HG02642 (cell line): ENCODE measurements at regions not wholly inside any gene's neighbourhood (a gene's known extent, or its start where the extent isn't known, plus 50 kb on each side); places are given as distances from the start of the nearest gene placed in this dataset.

Experiments used
- ATAC-seq: cut with Tn5 transposase; IDR thresholded peaks from one replicate; pipeline ENCODE4 v1.9.1; 2021; ENCODE audit warnings: mild to moderate bottlenecking; ENCODE audit not compliant: unreplicated experiment, poor library complexity

DNA sequence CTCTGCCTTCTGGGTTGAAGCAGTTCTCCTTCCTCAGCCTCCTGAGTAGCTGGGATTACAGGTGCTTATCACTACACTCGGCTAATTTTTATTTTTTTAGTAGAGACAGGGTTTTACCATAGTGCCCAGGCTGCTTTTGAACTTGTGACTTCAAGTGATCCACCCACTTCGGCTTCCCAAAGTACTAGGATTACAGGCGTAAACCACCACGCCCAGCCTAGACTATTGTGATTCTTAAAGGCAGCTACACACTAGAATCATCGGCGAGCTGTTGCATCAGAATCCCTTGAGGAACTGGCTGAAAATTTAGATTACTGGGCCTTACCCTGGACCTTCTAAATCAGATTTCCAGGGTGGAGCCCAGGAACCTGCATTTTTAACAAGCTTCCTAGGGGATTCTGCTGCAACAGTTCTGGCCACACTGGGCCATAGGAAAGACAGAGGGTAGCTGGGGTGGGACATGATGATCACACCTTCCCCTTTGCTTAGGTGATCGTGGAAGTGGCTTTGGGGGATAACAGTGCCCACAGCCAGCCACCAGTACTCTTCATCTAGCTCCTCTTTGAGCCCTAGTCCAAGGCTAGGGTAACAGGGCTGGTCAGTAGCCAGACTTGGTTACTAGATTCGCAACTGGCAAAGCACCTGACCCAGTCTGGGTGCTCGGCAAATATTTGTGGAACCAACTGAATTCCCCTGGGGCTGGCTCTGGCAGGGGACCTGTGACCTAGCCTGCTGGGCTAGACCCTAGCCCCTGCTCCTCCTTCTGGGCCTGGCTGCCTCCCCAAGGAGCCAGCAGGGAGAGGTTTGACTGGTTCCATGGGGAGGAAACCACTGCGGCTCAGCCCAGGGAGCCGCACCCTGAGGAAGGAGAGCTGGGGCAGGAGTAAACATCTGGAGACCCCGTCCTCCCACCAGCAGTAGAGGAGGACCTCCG lies 67.1 kb upstream of the DUSP5 start:
- no peak for ATAC-seq

DNA sequence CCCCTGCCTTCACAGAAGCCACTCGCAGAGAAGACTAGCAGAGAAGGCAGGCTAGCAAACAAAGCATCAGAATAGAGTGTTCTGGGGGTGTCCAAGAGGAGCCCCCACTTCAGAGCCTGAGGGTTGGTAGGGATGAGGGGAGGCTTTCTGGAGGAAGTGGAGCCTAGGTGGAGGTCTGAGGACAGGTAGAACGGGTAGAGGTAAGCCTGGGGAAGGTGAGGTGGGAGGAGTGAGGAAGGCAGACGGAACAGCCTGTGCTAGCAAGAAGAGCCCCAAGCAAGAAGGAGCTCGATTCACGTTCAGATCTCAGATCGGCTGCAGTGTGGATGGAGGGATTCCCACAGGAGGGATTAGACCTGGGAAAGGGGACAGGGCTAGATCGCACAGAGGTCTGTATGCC lies 66.0 kb upstream of the DUSP5 start:
- no peak for ATAC-seq

DNA sequence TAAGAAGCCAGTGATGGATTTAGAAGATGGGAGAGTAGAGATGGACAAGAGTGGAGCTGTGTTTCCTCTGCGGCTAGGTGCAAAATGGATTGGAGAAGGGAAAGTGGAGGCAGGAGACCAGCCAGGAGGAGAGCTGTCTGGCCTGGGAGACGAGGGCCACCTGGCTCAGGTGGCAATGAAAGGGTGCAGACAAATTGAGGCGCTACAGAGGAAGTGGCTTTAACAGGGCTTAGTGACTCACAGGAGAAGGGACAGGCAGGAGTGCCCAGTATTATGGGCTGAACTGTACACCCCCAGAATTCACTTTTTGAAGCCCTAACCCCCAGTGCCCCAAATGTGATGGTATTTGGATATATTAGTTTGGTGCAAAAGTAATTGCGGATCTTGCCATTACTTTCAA lies 65.6 kb upstream of the DUSP5 start:
- ATAC-seq: no peak

DNA sequence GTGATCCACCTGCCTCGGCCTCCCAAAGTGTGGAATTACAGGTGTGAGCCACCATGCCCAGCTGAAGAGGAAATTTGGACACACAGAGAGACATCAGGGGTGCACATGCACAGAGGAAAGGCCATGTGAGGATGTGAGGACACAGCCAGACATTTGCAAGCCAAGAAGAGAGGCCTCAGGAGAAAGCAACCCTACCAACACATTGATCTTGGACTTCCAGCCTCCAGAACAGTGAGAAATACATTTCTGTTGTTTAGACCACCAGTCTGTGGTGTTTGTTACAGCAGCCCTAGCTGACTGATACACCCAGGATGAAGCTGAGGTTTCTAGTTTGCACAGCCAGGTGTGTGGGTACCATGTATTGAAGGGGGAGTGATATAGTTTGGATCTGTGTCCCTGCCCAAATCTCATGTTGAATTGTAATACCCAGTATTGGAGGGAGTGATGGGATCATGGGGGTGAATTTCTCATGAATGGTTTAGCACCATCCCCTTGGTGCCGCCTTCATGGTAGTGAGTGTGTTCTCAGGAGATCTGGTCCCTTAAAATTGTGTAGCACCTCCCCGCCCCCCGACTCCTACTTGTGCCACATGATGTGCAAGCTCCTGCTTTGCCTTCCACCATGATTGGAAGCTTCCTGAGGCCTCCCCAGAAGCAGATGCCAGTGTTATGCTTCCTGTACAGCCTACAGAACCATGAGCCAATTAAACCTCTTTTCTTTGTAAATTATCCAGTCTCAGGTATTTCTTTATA lies 64.7 kb upstream of the DUSP5 start:
- ATAC-seq: no peak

DNA sequence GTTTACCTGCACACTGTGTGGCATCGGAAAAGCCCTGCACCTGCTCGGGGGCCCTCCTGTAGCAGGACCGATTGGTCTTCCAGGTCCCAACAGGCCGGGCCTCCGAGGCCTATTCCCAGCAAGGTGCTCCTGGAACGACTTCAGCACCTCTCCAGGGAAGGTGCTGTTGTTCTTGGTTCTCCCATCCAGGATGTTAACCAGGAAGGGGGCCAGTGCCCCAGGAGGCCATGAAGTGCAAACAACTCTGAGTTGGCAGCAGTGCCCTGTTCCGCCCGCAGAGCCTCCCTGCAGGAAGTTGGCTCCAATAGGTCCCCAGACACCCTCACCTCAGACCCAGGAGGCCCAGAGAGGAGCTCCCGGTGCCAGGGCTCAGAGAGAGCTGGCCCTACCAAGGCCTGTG lies 64.0 kb upstream of the DUSP5 start:
- no peak for ATAC-seq

DNA sequence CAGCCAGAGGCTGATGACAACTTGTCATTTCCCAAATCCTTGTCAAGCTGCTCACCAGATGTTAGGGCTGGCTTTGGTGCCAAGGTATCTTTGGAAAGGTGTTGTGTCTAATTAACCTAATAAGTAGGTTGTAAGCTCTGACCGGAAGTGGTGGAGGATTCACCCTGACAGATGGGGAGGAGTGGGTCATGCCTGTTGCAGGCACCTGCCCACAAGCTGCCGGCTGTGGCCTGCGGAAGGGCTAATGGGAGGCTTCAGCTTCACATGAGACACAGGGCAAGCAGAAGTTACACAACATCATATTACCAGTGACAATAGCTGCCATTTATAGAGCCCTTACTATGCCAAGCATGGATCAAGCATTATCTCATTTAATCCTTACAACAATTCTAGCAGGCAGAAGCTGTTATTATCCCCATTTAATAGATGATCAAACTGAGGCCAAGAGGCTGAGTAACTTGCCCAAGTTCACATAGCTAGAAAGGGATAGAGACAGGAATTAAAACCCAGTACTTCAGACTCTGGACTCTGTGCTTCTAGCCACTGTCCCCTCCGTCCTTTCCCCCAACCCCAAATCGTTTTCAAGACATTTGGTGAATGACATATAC lies 63.1 kb upstream of the DUSP5 start:
- ATAC-seq: no peak

DNA sequence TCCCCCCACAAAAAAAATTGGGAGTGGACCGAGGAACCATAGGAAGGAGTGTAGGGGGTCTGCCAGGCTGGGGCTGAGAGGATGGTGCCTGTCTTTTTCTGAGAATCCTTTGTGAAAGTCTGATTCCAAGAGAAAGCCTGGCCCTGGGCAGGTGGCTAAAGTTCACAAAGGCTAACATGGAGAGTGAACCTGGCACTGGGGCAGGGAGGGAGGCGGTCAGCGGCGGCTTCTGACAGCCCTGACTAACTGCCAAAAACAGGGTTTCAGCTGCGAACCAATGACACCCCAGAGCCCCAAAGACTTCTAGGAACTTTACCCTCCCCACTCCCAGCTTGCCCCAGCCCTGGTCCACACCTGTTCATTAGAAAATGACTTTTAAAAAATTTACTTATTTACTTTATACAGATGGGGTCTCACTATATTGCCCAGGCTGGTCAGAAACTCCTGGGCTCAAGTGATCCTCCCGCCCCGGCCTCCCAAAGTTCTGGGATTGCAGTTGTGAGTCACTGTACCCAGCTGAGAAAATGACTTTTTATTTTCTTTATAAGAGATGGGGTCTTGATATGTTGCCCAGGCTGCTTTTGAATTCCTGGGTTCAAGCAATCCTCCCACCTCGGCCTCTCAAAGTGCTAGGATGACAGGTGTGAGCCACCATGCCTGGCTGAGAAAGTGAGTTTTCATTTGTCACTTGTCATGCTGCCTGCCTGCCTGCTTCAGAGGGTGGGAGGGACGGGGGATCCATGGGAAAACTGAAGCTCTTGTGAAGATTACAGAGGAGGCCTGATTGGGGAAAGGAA lies 61.0 kb upstream of the DUSP5 start:
- ATAC-seq: no peak

DNA sequence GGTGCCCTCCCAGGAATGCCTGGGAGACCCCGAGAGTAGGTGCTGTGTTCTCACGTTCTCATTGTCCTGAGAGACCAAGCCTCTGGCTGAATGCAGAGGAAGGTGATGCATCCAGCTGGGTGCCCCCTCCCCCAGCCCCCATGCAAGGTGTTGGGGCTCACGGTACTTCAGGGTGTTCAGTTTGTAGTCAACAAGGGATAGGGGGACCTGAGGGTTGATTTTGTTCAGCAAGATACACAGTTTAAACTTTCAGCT lies 60.4 kb upstream of the DUSP5 start:
- ATAC-seq: no peak

DNA sequence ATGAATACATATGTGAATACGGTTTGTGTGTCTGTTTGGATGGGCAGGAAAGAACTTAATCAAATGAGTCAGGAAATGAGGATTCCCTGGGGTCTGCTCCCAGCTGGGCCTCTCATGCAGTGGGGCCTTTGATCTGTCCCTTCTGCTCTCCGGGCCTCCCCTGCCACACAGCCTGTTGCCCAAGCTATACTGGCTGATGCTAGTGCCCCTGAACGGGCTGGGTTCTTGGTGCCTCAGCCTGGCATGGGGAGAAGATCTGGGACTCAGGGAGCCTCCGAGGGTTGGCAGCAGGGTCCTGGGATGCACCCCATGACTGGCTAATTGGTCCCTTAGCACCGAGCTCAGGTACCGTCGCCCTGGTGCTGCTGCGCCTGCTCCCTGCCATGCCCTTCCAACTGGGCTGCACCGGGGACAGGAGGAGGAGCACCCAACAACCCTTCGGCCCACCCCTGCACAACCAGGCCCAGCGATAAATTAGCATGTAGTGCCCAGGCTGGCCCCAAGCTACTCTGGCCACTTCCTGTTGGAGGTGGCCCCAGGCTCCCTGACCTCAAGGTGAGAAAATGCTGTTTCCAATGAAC lies 59.9 kb upstream of the DUSP5 start:
- no peak for ATAC-seq

DNA sequence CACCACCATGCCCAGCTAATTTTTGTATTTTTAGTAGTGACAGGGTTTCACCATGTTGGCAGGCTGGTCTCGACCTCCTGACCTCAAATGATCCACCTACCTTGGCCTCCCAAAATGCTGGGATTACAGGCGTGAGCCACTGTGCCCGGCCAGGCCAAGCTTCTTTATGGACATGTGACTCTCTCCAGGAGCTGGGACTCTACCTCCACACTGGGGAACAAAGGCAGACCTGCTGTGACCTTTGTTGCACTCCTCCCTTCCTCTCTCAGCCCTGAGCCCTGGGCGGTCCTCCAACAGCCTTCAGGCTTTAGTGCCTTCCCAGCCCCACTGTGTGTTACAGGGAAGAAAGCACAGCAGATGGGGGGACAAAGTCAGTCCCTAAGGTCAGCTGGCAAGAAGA lies 55.0 kb upstream of the DUSP5 start:
- no peak for ATAC-seq

DNA sequence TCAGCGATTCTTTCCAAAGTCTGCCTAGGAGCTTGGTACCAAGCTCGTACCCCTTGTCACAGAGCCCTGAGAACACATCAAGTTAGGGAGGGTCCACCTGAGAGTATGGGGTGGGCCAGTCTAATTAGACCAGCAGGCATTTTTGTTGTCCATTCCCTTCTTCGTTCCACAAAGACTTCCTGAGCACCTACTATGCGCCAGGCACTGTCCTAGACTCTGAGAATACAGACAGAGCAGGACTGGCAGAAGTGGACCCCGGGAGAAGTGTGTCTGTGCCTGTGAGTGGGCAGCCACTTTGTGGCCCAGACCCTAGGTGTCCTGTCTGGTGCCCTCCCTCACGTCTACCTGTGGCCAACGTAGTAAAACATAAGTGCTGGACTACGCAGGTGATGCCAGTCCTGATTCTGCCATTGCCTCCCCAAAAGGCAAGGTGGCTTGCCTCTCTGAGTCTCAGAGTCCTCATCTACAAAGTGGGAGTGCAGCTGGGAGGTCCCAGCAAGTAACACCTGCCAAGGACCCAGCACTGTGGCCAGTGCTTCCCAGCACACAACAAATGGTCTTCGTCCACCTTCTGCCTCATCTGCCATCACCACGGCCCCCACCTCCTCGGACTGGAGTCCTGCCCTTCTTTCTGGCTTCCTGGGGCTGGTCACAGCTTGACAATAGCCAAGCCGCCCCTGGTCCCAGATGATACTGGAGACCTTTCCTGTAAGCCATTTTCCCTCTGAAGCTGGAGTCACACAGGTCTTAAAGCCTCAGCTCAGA lies 54.3 kb upstream of the DUSP5 start:
- ATAC-seq: no peak

DNA sequence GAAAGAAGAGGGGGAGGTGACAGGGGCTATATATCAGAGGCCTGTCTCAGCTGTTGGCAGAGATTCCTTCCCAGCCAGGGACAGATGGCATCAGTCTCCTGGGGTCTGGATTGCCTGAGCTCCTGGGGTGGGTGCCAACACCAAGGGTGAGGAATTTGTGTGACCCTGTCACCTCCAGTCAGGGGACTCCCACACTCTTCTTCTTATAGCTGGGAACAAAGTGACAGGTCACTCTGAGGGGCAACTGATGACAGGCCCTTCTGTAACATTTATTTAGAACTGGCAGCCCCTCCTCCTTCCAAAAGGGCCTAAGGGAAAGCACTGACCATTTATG lies 53.7 kb upstream of the DUSP5 start:
- ATAC-seq: no peak

DNA sequence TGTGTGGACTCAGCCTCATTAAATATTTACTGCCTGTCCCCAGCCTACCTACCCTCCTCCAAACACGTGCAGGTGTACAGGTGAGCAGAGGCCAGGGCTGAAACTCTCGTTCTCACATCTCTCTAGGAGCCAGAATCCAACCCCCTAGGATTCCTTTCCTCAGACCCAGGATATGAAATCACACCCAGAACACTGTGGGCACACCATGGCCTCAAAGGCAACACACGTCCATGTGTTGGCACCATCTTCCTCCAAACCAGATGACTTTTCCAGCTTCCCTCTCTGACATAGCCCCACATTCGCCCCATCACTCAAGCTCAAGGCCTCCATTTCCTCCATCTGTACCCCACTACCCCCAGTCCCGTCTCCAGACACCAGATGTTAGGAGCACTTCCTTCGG lies 51.8 kb upstream of the DUSP5 start:
- ATAC-seq: no peak

DNA sequence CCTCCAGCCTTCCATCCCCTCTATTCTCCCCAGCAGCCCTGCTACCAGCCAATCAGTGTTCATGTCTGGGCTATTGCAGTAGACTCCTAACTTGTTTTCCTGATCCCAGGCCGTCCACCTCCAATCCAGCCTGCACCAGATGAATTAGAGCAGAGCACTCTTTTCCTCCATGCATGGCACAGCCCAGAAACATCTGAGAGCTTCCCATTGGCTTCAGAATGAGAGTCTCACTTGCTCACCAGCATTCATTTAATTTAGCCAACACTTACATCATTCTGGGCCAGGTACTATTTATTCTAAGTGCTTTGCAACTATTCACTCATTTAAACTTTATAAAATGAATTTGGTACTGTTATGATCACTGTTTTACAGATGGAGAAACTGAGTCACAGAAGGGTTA lies 51.4 kb upstream of the DUSP5 start:
- no peak for ATAC-seq

DNA sequence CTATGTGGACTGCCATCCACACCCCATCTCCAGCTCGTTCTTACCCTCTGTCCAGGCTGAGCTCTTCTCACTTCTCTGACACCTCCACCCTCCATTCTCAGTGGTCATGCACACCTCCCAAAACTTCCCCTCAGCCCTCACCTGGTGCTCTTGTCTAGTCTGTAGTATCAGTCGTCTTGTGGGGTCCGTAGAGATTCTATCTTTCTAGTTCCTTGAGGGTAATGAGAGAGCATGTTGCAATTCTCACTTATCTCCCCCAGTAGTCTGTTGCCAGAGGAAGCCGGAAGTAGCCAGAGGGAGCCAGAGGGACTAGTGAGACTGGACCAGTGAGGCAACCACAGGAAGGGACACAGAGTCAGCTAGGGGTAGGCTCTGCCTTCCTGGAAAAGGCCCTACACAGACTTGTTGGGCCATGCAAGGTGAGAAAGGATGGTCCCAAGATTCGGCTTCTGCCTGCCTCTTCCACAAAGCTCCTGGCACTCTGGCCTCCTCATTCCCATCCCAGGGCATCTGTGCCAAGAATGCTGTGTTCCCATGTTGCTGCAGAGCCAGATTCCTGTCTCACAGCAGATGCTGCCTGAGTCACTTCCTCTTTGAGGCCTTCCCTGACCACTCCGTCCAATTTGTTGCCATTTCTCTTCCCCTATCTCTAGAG lies 50.6 kb upstream of the DUSP5 start:
- no peak for ATAC-seq

DNA sequence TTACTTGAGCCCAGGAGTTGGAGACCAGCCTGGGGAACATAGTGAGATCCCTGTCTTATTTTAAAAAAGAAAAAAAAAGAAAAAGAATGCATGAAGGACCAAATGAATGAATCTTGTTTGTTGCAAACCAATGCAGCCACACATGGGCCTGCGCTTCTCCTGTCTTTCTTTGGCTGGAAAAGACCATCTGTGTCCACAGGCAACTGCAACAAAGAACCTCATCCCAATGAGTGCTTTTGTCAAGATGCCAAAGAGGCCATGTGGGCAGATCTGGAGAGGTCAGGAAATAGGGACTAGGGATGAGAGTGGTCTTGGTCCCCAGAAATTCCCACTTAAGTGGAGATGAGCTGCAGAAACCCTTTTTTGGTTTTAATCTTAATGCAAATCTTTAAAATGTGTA lies 49.8 kb upstream of the DUSP5 start:
- ATAC-seq: no peak
